ENCODE measurements at regions not wholly inside any gene's neighbourhood (a gene's known extent, or its start where the extent isn't known, plus 50 kb on each side); places are given as distances from the start of the nearest gene placed in this dataset.

- no peak for TF ChIP-seq FOXP2 (optimal IDR thresholded peaks at IDR 0.05; ENCODE audit: control extremely low read depth, extremely low read length, insufficient read depth)
- TF ChIP-seq POLR2AphosphoS5 (IDR thresholded peaks at IDR 0.05; ENCODE audit: borderline replicate concordance, low read depth, low read length): no peak
- no peak for TF ChIP-seq EZH2 (IDR thresholded peaks at IDR 0.05)
Measured at GRCh38 chr4:141518222-141518621, 118.2 kb upstream of the IL15 start.

All from SK-N-MC (cell line).